Stimulated activated naive B cell treated with anti-CD40 and anti-IgM and Interleukin-4, amounts not matched to agents 10 μg/mL and 1 μg/mL and 100 μg/mL, for 72 hours (primary cell): ENCODE measurements at regions not wholly inside any gene's neighbourhood (a gene's known extent, or its start where the extent isn't known, plus 50 kb on each side); places are given as distances from the start of the nearest gene placed in this dataset.

ENCODE experiments used
- ATAC-seq, 2 donors: fragments of 150-1000 bp; cut with Tn5 transposase; replicated peaks; 2 replicates each; pipeline ENCODE4 v1.10.0; 2021; ENCODE audit warnings: moderate library complexity in 1 of 2
- DNase-seq: peaks from one replicate; pipeline ENCODE4 v3.0.0; 2021
- H3K27ac Mint-ChIP-seq: one replicate; pipeline ENCODE4 v1.8.0; 2022; ENCODE audit warnings: mild to moderate bottlenecking, mixed read lengths
- H3K27me3 Mint-ChIP-seq, 2 donors: one replicate each; pipeline ENCODE4 v1.8.0; 2022; ENCODE audit warnings: mixed read lengths in 2 of 2
- H3K36me3 Mint-ChIP-seq, 2 donors: one replicate each; pipeline ENCODE4 v1.8.0; 2022; ENCODE audit warnings: mixed read lengths in 2 of 2, mild to moderate bottlenecking in 1 of 2
- H3K4me1 Mint-ChIP-seq, 2 donors: one replicate each; pipeline ENCODE4 v1.8.0; 2022; ENCODE audit warnings: mixed read lengths in 2 of 2, mild to moderate bottlenecking in 1 of 2
- H3K4me3 Mint-ChIP-seq, 2 donors: one replicate each; pipeline ENCODE4 v1.8.0; 2022; ENCODE audit warnings: mild to moderate bottlenecking in 2 of 2, mixed read lengths in 2 of 2, moderate library complexity in 1 of 2
- H3K9me3 Mint-ChIP-seq, 2 donors: one replicate each; pipeline ENCODE4 v1.8.0; 2022; ENCODE audit warnings: mixed read lengths in 2 of 2, mild to moderate bottlenecking in 1 of 2

- peaks cover 3 to 8% of the 10 kb centered on the region in 2 donors for H3K9me3 Mint-ChIP-seq
- H3K27me3 Mint-ChIP-seq: peaks cover 34 to 52% of the 10 kb centered on the region in 2 donors
- no peaks in the 10 kb centered on the region for H3K4me1 Mint-ChIP-seq
- no peaks in the 10 kb centered on the region for H3K36me3 Mint-ChIP-seq
- H3K27ac Mint-ChIP-seq: no peak overlapping the region
- DNase-seq (no peak), ATAC-seq (no peak)
- no peak overlapping the region for H3K4me3 Mint-ChIP-seq
These were observed 119.4 kb upstream of the NLRP1 start for GRCh38 chr17:5703736-5704135.

- H3K9me3 Mint-ChIP-seq: peaks cover 4 to 8% of the 10 kb centered on the region in 2 donors
- DNase-seq: no peak
- no peak for ATAC-seq
- no peak overlapping the region for H3K4me3 Mint-ChIP-seq
- no peak overlapping the region for H3K27ac Mint-ChIP-seq
- H3K4me1 Mint-ChIP-seq: no peaks in the 10 kb centered on the region
- H3K36me3 Mint-ChIP-seq: no peaks in the 10 kb centered on the region
- H3K27me3 Mint-ChIP-seq: peaks cover 35 to 54% of the 10 kb centered on the region in 2 donors
These were observed 121.0 kb upstream of the NLRP1 start for GRCh38 chr17:5705081-5705875.

GRCh38 chr17:5705876-5706576 lies 121.7 kb upstream of the NLRP1 start:
- no peak overlapping the region for H3K4me3 Mint-ChIP-seq
- peaks cover 36 to 57% of the 10 kb centered on the region in 2 donors for H3K27me3 Mint-ChIP-seq
- no peaks in the 10 kb centered on the region for H3K36me3 Mint-ChIP-seq
- peaks cover 8 to 11% of the 10 kb centered on the region in 2 donors for H3K9me3 Mint-ChIP-seq
- no peak overlapping the region for H3K27ac Mint-ChIP-seq
- no peak for DNase-seq
- H3K4me1 Mint-ChIP-seq: no peaks in the 10 kb centered on the region
- ATAC-seq: no peak

- H3K9me3 Mint-ChIP-seq: peaks cover 8 to 11% of the 10 kb centered on the region in 2 donors
- peak; percentile 64 to 74 for ATAC-seq
- no peaks in the 10 kb centered on the region for H3K36me3 Mint-ChIP-seq
- no peak overlapping the region for H3K27ac Mint-ChIP-seq
- H3K27me3 Mint-ChIP-seq: peaks cover 38 to 59% of the 10 kb centered on the region in 2 donors
- no peaks in the 10 kb centered on the region for H3K4me1 Mint-ChIP-seq
- H3K4me3 Mint-ChIP-seq: no peak overlapping the region
- DNase-seq: peak; percentile 28
These were observed 122.4 kb upstream of the NLRP1 start for GRCh38 chr17:5706577-5707210.

GRCh38 chr17:5707482-5707881 lies 123.2 kb upstream of the NLRP1 start:
- Mint-ChIP-seq H3K27ac (no peak overlapping the region), H3K9me3 (peaks cover 8 to 9% of the 10 kb centered on the region in 2 donors), H3K4me1 (no peaks in the 10 kb centered on the region), H3K4me3 (no peak overlapping the region), H3K36me3 (no peaks in the 10 kb centered on the region), H3K27me3 (peaks cover 43 to 61% of the 10 kb centered on the region in 2 donors)
- DNase-seq (no peak), ATAC-seq (no peak)

- Mint-ChIP-seq H3K36me3 (no peaks in the 10 kb centered on the region), H3K4me1 (no peaks in the 10 kb centered on the region), H3K4me3 (no peak overlapping the region), H3K27me3 (peaks cover 43 to 58% of the 10 kb centered on the region in 2 donors), H3K27ac (no peak overlapping the region), H3K9me3 (peaks cover 5 to 6% of the 10 kb centered on the region in 2 donors)
- ATAC-seq (no peak), DNase-seq (no peak)
These were observed 124.0 kb upstream of the NLRP1 start for GRCh38 chr17:5708344-5708743.

GRCh38 chr17:5711344-5711743 lies 127.0 kb upstream of the NLRP1 start:
- no peak for ATAC-seq
- Mint-ChIP-seq H3K27ac (no peak overlapping the region), H3K4me3 (no peak overlapping the region), H3K36me3 (no peaks in the 10 kb centered on the region), H3K9me3 (peaks cover 5 to 6% of the 10 kb centered on the region in 2 donors), H3K27me3 (peaks cover 44 to 45% of the 10 kb centered on the region in 2 donors), H3K4me1 (no peaks in the 10 kb centered on the region)
- no peak for DNase-seq

GRCh38 chr17:5714993-5715392 lies 130.7 kb upstream of the NLRP1 start:
- no peak for DNase-seq
- no peaks in the 10 kb centered on the region for H3K4me1 Mint-ChIP-seq
- H3K36me3 Mint-ChIP-seq: no peaks in the 10 kb centered on the region
- peaks cover 49 to 67% of the 10 kb centered on the region in 2 donors for H3K27me3 Mint-ChIP-seq
- ATAC-seq: no peak
- H3K4me3 Mint-ChIP-seq: no peak overlapping the region
- H3K9me3 Mint-ChIP-seq: peaks cover 4 to 5% of the 10 kb centered on the region in 2 donors
- no peak overlapping the region for H3K27ac Mint-ChIP-seq

GRCh38 chr17:5715478-5715877 lies 131.2 kb upstream of the NLRP1 start:
- Mint-ChIP-seq H3K4me1 (no peaks in the 10 kb centered on the region), H3K27ac (no peak overlapping the region)

GRCh38 chr17:5718726-5719125 lies 134.4 kb upstream of the NLRP1 start:
- DNase-seq (no peak), ATAC-seq (no peak)
- no peaks in the 10 kb centered on the region for H3K9me3 Mint-ChIP-seq
- peaks cover 43 to 49% of the 10 kb centered on the region in 2 donors for H3K27me3 Mint-ChIP-seq
- no peaks in the 10 kb centered on the region for H3K36me3 Mint-ChIP-seq
- H3K27ac Mint-ChIP-seq: no peak overlapping the region
- no peaks in the 10 kb centered on the region for H3K4me1 Mint-ChIP-seq
- no peak overlapping the region for H3K4me3 Mint-ChIP-seq

More at GRCh38 chr17:5715478-5715877, 131.2 kb upstream of the NLRP1 start:
- ATAC-seq: no peak
- no peak overlapping the region for H3K4me3 Mint-ChIP-seq
- H3K27me3 Mint-ChIP-seq: peaks cover 46 to 64% of the 10 kb centered on the region in 2 donors
- DNase-seq: no peak
- no peaks in the 10 kb centered on the region for H3K36me3 Mint-ChIP-seq
- peaks cover under 1 to 2% of the 10 kb centered on the region in 2 donors for H3K9me3 Mint-ChIP-seq

GRCh38 chr17:5719976-5720375 lies 135.7 kb upstream of the NLRP1 start:
- H3K36me3 Mint-ChIP-seq: no peaks in the 10 kb centered on the region
- peaks cover 4 to 9% of the 10 kb centered on the region in 2 donors for H3K9me3 Mint-ChIP-seq
- no peaks in the 10 kb centered on the region for H3K4me1 Mint-ChIP-seq
- DNase-seq (no peak), ATAC-seq (no peak)
- H3K27me3 Mint-ChIP-seq: peaks cover 51 to 56% of the 10 kb centered on the region in 2 donors
- H3K4me3 Mint-ChIP-seq: no peak overlapping the region
- H3K27ac Mint-ChIP-seq: no peak overlapping the region

- ATAC-seq (no peak), DNase-seq (no peak)
- no peak overlapping the region for H3K27ac Mint-ChIP-seq
- peaks cover 33 to 61% of the 10 kb centered on the region in 2 donors for H3K27me3 Mint-ChIP-seq
- peaks cover 0 to 5% of the 10 kb centered on the region in 2 donors for H3K9me3 Mint-ChIP-seq
- no peak overlapping the region for H3K4me3 Mint-ChIP-seq
- H3K36me3 Mint-ChIP-seq: no peaks in the 10 kb centered on the region
- H3K4me1 Mint-ChIP-seq: no peaks in the 10 kb centered on the region
These were observed 146.1 kb upstream of the NLRP1 start for GRCh38 chr17:5730373-5730772.

GRCh38 chr17:5740937-5741336 lies 156.6 kb upstream of the NLRP1 start:
- no peak overlapping the region for H3K27ac Mint-ChIP-seq
- no peak for ATAC-seq
- H3K36me3 Mint-ChIP-seq: no peaks in the 10 kb centered on the region
- H3K9me3 Mint-ChIP-seq: no peaks in the 10 kb centered on the region
- DNase-seq: no peak
- peaks cover 14 to 28% of the 10 kb centered on the region in 2 donors for H3K27me3 Mint-ChIP-seq
- H3K4me1 Mint-ChIP-seq: no peaks in the 10 kb centered on the region
- no peak overlapping the region for H3K4me3 Mint-ChIP-seq

- DNase-seq (no peak), ATAC-seq (no peak)
- H3K27me3 Mint-ChIP-seq: peaks cover 14 to 33% of the 10 kb centered on the region in 2 donors
- no peaks in the 10 kb centered on the region for H3K36me3 Mint-ChIP-seq
- no peak overlapping the region for H3K4me3 Mint-ChIP-seq
- no peak overlapping the region for H3K27ac Mint-ChIP-seq
- H3K4me1 Mint-ChIP-seq: no peaks in the 10 kb centered on the region
- H3K9me3 Mint-ChIP-seq: no peaks in the 10 kb centered on the region
These were observed 157.5 kb upstream of the NLRP1 start for GRCh38 chr17:5741810-5742209.
